NCI-H1417 (cell line): ENCODE measurements at regions not wholly inside any gene's neighbourhood (a gene's known extent, or its start where the extent isn't known, plus 50 kb on each side); places are given as distances from the start of the nearest gene placed in this dataset.
A peak's percentile ranks its signal among the peaks of the same experiment; 100 is the strongest.
"Not testable (repeated sequence)": the region's sequence is repeated elsewhere in the genome, so short reads cannot be mapped to it uniquely, and the experiment has no call there.

Experiments
- DNase-seq, 3 experiments: peaks; one replicate each; lab custom pipeline; 2025; lab: John Stamatoyannopoulos, UW

GRCh38 chr3:163548015-163548414 is 1530.3 kb downstream of the SI start:
- DNase-seq, result no peak

GRCh38 chr3:163547014-163547685 is 1531.1 kb downstream of the SI start:
- DNase-seq, result no peak

DNA sequence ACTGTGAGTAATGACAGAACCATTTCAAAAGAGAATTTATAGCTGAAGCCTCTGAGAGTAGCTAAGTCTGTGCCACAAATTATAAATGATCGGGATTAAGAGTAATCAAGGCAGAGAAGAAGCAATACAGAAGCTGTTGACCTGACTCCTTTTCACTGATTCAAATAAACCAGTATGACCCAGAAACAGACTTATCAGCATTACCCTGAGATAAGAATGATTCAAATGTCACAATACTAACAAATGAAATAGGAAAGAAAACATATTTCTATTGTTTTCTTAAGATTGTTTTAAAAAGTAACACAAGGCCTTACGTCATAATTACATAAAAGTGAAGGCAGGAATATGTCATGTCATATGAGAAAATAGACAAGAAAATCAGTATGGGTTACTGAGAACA is 1534.6 kb downstream of the SI start:
- no peak for DNase-seq

GRCh38 chr3:163541629-163542028 is 1536.7 kb downstream of the SI start:
- no peak for DNase-seq

GRCh38 chr3:163538387-163538786 is 1539.9 kb downstream of the SI start:
- no peak for DNase-seq

- no peak for DNase-seq
Measured at GRCh38 chr3:163533381-163533780, 1544.9 kb downstream of the SI start.

GRCh38 chr3:163523375-163523774 is 1554.9 kb downstream of the SI start:
- DNase-seq, result no peak

- DNase-seq, result no peak
Measured at GRCh38 chr3:163521261-163521660, 1557.0 kb downstream of the SI start.

- DNase-seq, result no peak
Measured at GRCh38 chr3:163518065-163518464, 1560.2 kb downstream of the SI start.

GRCh38 chr3:163513149-163513657 is 1565.1 kb downstream of the SI start:
- no peak for DNase-seq

GRCh38 chr3:163508206-163508605 is 1570.1 kb downstream of the SI start:
- peak in 1 of 3 experiments; percentile 20 for DNase-seq

DNA sequence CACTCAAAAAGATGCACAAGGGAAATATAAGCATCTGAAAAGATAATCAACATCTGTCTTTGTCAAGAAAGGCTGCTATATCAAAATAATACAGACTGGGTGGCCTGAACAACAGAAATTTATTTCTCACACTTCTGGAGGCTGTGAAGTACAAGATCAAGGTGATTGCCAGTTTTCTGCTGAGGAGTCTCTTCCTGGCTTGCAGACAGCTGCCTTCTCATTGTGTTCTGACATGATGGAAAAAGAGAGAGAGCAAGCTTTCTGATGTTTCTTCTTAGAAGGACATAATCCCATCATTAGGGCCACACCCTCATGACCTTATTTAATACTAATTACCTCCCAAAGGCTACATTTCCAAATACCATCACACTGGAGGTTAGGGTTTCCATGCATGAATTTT is 1573.3 kb downstream of the SI start:
- no peak for DNase-seq

DNA sequence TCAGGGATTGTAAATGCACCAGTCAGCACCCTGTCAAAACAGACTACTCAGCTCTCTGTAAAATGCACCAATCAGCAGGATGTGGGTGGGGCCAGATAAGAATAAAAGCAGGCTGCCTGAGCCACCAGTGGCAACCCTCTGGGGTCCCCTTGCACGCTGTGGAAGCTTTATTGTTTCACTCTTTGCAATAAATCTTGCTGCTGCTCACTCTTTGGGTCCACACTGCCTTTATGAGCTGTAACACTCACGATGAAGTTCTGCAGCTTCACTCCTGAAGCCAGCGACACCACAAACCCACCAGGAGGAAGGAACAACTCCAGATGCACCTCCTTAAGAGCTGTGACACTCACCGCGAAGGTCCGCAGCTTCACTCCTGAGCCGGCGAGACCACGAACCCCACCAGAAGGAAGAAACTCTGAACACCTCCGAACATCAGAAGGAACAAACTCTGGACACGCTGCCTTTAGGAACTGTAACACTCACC is 1578.5 kb downstream of the SI start:
- not testable (repeated sequence) for DNase-seq

GRCh38 chr3:163498842-163499735 is 1579.2 kb downstream of the SI start:
- not testable (repeated sequence) for DNase-seq

DNA sequence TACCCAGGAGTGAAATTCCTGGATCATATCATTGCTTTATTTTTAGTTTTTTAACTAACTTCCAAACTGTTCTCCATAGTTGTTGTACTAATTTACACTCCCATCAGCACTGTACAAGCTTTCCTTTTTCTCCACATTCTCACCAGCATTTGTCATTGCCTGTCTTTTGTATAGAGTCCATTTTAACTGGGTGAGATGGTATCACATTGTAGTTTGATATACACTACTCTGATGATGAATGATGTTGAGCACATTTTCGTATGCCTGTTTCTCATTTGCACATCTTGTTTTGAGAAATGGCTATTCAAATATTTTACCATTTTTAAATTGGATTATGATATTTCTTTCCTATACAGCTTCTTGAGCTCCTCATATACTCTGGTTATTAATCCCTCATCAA is 1586.6 kb downstream of the SI start:
- DNase-seq, result no peak

- peak in 1 of 3 experiments; percentile 39 for DNase-seq
Measured at GRCh38 chr3:163490119-163490518, 1588.2 kb downstream of the SI start.

- no peak for DNase-seq
Measured at GRCh38 chr3:163482695-163483094, 1595.6 kb downstream of the SI start.

DNA sequence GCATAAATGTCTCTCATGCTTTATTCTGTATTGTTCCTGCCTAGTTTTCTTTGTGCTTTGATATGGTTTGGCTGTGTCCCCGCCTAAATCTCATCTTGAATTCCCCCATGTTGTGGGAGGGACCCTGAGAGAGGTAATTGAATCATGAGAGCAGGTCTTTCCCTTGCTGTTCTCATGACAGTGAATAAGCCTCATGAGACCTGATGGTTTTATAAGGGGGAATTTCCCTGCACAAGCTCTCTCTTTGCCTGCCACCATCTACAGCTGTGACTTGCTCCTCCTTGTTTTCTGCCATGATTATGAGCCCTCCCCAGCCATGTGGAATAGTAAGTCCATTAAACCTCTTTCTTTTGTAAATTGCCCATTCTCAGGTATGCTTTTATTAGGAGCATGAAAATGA is 1596.6 kb downstream of the SI start:
- no peak for DNase-seq

GRCh38 chr3:163476179-163476578 is 1602.1 kb downstream of the SI start:
- peak in 2 of 3 experiments; percentile 39 to 71 for DNase-seq

DNA sequence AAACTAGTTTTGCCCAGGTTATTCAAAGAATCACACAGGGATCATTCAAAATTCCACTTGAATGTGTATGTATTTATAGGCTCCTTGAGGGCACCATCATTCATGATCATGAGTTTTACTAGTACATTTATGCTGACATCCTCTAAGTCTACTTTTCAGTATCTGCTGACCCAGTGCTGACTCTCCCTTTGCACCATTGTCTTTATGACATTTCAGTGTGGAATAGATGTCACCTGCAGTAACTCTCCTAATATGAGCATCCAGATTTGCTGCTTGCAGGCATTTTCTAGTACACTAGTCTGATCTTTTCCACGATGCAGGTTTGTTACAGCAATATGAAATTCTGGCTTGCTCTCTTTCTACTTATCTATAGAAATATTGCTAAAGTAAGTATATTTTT is 1603.5 kb downstream of the SI start:
- DNase-seq, result peak in 1 of 3 experiments; percentile 21

GRCh38 chr3:163468531-163469335 is 1609.6 kb downstream of the SI start:
- no peak for DNase-seq

DNA sequence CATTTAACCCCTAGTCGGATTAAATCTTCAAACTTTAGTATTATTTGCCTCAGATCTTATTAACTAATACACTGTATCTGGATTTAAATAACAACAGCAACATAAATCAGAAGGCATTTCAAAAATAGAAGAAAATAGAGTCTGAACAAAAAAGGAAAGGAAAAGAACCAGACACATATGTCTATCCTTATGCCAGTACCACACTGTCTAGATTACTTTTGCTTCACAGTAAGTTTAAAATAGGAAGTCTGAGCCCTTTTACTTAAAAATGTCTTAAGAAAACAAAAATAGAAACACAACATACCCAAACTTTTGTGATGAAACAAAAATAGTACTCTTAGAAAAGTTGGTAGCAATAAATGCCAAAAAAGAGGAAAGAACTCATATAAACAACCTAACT is 1615.8 kb downstream of the SI start:
- no peak for DNase-seq
